H9 (cell line): ENCODE measurements at regions not wholly inside any gene's neighbourhood (a gene's known extent, or its start where the extent isn't known, plus 50 kb on each side); places are given as distances from the start of the nearest gene placed in this dataset.

ENCODE experiments used
- DNase-seq: peaks from one replicate; pipeline ENCODE4 v3.0.0-alpha.2; 2017
- H2AFZ ChIP-seq: one replicate; pipeline ENCODE4 v1.6.1; 2013; ENCODE audit warnings: mild to moderate bottlenecking, low read length, control low read depth, moderate library complexity
- H2AK5ac ChIP-seq: 2 replicates; pipeline ENCODE4 v1.6.1; 2013; ENCODE audit warnings: low read length, control low read depth, mixed read lengths; ENCODE audit not compliant: insufficient read length
- H2BK120ac ChIP-seq: one replicate; pipeline ENCODE4 v1.6.1; 2013; ENCODE audit warnings: low read depth, mild to moderate bottlenecking, low read length, control low read depth, inconsistent platforms; ENCODE audit not compliant: poor library complexity, severe bottlenecking
- H2BK12ac ChIP-seq: 2 replicates; pipeline ENCODE4 v1.6.1; 2013; ENCODE audit warnings: low read length, control low read depth, mixed read lengths, low read depth; ENCODE audit not compliant: insufficient read length
- H2BK15ac ChIP-seq: 2 replicates; pipeline ENCODE4 v1.6.1; 2013; ENCODE audit warnings: low read depth, low read length, control low read depth
- H2BK20ac ChIP-seq: one replicate; pipeline ENCODE4 v1.6.1; 2013; ENCODE audit warnings: low read depth, mild to moderate bottlenecking, low read length, control low read depth, inconsistent platforms; ENCODE audit not compliant: poor library complexity, severe bottlenecking
- H2BK5ac ChIP-seq: 2 replicates; pipeline ENCODE4 v1.6.1; 2013; ENCODE audit warnings: low read length, control low read depth, mixed read lengths; ENCODE audit not compliant: insufficient read length
- H3K14ac ChIP-seq: 2 replicates; pipeline ENCODE4 v1.6.1; 2013; ENCODE audit warnings: low read length, control low read depth; ENCODE audit not compliant: insufficient read depth
- H3K18ac ChIP-seq: 2 replicates; pipeline ENCODE4 v1.6.1; 2013; ENCODE audit warnings: low read depth, mild to moderate bottlenecking, mixed read lengths, low read length, control low read depth; ENCODE audit not compliant: insufficient read length
- H3K23ac ChIP-seq: 2 replicates; pipeline ENCODE4 v1.6.1; 2013; ENCODE audit warnings: low read length, control low read depth, mixed read lengths, low read depth; ENCODE audit not compliant: insufficient read length
- H3K23me2 ChIP-seq: 2 replicates; pipeline ENCODE4 v1.6.1; 2013; ENCODE audit warnings: low read depth, mild to moderate bottlenecking, mixed read lengths, low read length, control low read depth; ENCODE audit not compliant: insufficient read length, poor library complexity, severe bottlenecking
- H3K27ac ChIP-seq: 2 replicates; pipeline ENCODE4 v1.5.1; 2013; ENCODE audit warnings: low read length, control low read depth, mixed read lengths, low read depth; ENCODE audit not compliant: insufficient read length
- H3K27me3 ChIP-seq: 2 replicates; pipeline ENCODE4 v1.6.1; 2013; ENCODE audit warnings: low read length, control low read depth, inconsistent platforms; ENCODE audit not compliant: insufficient read depth
- H3K4ac ChIP-seq: 2 replicates; pipeline ENCODE4 v1.6.1; 2013; ENCODE audit warnings: low read depth, mild to moderate bottlenecking, control low read depth, inconsistent platforms, low read length, moderate library complexity
- H3K4me1 ChIP-seq: 2 replicates; pipeline ENCODE4 v1.6.1; 2013; ENCODE audit warnings: low read length, control low read depth, inconsistent platforms; ENCODE audit not compliant: insufficient read depth
- H3K4me2 ChIP-seq: 2 replicates; pipeline ENCODE4 v1.6.1; 2013; ENCODE audit warnings: low read length, control low read depth, mixed read lengths; ENCODE audit not compliant: insufficient read length, insufficient read depth
- H3K56ac ChIP-seq: 2 replicates; pipeline ENCODE4 v1.6.1; 2013; ENCODE audit warnings: low read depth, mild to moderate bottlenecking, mixed read lengths, low read length, control low read depth; ENCODE audit not compliant: insufficient read length
- H3K79me1 ChIP-seq: 2 replicates; pipeline ENCODE4 v1.6.1; 2013; ENCODE audit warnings: low read depth, mild to moderate bottlenecking, moderate library complexity, low read length, control low read depth, inconsistent platforms; ENCODE audit not compliant: insufficient read depth, poor library complexity, severe bottlenecking
- H3K79me2 ChIP-seq: 2 replicates; pipeline ENCODE4 v1.6.1; 2013; ENCODE audit warnings: low read length, control low read depth, inconsistent platforms; ENCODE audit not compliant: insufficient read depth
- H3K9ac ChIP-seq: 2 replicates; pipeline ENCODE4 v1.6.1; 2013; ENCODE audit warnings: low read length, control low read depth, mixed read lengths; ENCODE audit not compliant: insufficient read length; ENCODE audit errors: extremely low read depth
- H3K9me3 ChIP-seq: one replicate; pipeline ENCODE4 v1.6.1; 2013; ENCODE audit warnings: low read depth, low read length, inconsistent platforms; ENCODE audit not compliant: control insufficient read depth
- H3T11ph ChIP-seq: one replicate; pipeline ENCODE4 v1.6.1; 2013; ENCODE audit warnings: mild to moderate bottlenecking, low read length, control low read depth, inconsistent platforms
- H4K20me1 ChIP-seq: one replicate; pipeline ENCODE4 v1.6.1; 2013; ENCODE audit not compliant: control insufficient read depth, insufficient read length, insufficient read depth
- H4K5ac ChIP-seq: 2 replicates; pipeline ENCODE4 v1.6.1; 2013; ENCODE audit warnings: low read depth, mild to moderate bottlenecking, mixed read lengths, low read length, control low read depth; ENCODE audit not compliant: insufficient read length
- H4K8ac ChIP-seq: replicated peaks from 2 replicates; pipeline ENCODE4 v1.6.1; 2013; ENCODE audit warnings: low read length, control low read depth, mixed read lengths, low read depth; ENCODE audit not compliant: insufficient read length
- H4K91ac ChIP-seq: 2 replicates; pipeline ENCODE4 v1.6.1; 2013; ENCODE audit warnings: low read depth, mild to moderate bottlenecking, moderate library complexity, mixed read lengths, low read length, control low read depth; ENCODE audit not compliant: insufficient read length
- H3K27ac Mint-ChIP-seq, 3 experiments: 2 replicates in 2 of 3; 3 replicates in 1 of 3; pipeline ENCODE4 v1.8.0; 2020 to 2021; ENCODE audit warnings: mixed read lengths in 3 of 3, mild to moderate bottlenecking in 1 of 3, moderate library complexity in 1 of 3
- H3K27me3 Mint-ChIP-seq: 2 replicates; pipeline ENCODE4 v1.8.0; 2021; ENCODE audit warnings: low read depth, mild to moderate bottlenecking, moderate library complexity, mixed read lengths
- H3K36me3 Mint-ChIP-seq, 3 experiments: 2 replicates in 2 of 3; 3 replicates in 1 of 3; pipeline ENCODE4 v1.8.0; 2020 to 2021; ENCODE audit warnings: low read depth in 3 of 3, mixed read lengths in 3 of 3; ENCODE audit not compliant: insufficient read depth in 1 of 3
- H3K4me1 Mint-ChIP-seq, 2 experiments: 2 replicates each; pipeline ENCODE4 v1.8.0; 2020; ENCODE audit warnings: mixed read lengths in 2 of 2
- H3K4me3 Mint-ChIP-seq, 2 experiments: 2 replicates in 1 of 2; 3 replicates in 1 of 2; pipeline ENCODE4 v1.8.0; 2020 to 2021; ENCODE audit warnings: mild to moderate bottlenecking in 2 of 2, mixed read lengths in 2 of 2, moderate library complexity in 1 of 2
- H3K9me3 Mint-ChIP-seq, 2 experiments: 2 replicates in 1 of 2; 3 replicates in 1 of 2; pipeline ENCODE4 v1.8.0; 2020; ENCODE audit warnings: mild to moderate bottlenecking in 2 of 2, mixed read lengths in 2 of 2, moderate library complexity in 1 of 2
- WGBS: extraction: QIAGEN DNeasy Blood & Tissue Kit; methylation state at CpG from one replicate; pipeline ENCODE4 v1.1.7; 2013; ENCODE audit warnings: missing lambda C conversion rate, low lambda C conversion rate, mixed read lengths; ENCODE audit not compliant: insufficient read length; ENCODE audit errors: extremely low coverage; 5-methylcytosine and 5-hydroxymethylcytosine counted together
- TF ChIP-seq, protein P1 (sequence below): fragments of 200-600 bp; sonication (generic); conservative IDR thresholded peaks from 3 replicates; pipeline ENCODE4 v1.8.0; 2021; ENCODE audit warnings: antibody characterized with exemption, mild to moderate bottlenecking

DNA sequence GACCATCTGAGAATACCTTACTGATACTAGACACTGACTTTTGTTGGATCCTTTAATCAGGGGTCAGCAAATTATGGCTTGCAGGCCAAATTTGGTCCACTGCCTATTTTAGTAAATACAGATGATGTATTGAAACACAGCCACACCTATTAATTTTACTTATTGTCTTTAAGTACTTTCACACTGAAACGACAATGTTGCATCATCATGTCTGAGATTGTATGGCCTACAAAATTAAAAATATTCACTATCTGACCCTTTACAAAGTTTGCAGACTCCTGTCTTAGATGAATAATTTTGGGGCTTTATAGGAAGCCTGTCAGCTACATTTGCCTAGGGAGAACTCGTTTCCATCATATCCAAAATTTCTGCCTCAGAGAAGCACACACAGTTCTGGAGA, 503.2 kb upstream of the TGFBR2 start:
- H2AFZ ChIP-seq = no peak overlapping the region
- TF ChIP-seq, protein P1, sequence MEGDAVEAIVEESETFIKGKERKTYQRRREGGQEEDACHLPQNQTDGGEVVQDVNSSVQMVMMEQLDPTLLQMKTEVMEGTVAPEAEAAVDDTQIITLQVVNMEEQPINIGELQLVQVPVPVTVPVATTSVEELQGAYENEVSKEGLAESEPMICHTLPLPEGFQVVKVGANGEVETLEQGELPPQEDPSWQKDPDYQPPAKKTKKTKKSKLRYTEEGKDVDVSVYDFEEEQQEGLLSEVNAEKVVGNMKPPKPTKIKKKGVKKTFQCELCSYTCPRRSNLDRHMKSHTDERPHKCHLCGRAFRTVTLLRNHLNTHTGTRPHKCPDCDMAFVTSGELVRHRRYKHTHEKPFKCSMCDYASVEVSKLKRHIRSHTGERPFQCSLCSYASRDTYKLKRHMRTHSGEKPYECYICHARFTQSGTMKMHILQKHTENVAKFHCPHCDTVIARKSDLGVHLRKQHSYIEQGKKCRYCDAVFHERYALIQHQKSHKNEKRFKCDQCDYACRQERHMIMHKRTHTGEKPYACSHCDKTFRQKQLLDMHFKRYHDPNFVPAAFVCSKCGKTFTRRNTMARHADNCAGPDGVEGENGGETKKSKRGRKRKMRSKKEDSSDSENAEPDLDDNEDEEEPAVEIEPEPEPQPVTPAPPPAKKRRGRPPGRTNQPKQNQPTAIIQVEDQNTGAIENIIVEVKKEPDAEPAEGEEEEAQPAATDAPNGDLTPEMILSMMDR = no peak
- H3K79me2 ChIP-seq = no peaks in the 10 kb centered on the region
- peaks cover 6% of the 10 kb centered on the region for H3K27me3 Mint-ChIP-seq
- H3T11ph ChIP-seq = no peak overlapping the region
- no peak overlapping the region for H3K27ac ChIP-seq
- H4K91ac ChIP-seq = no peak overlapping the region
- no peaks in the 10 kb centered on the region for H3K4me1 ChIP-seq
- WGBS = no CpG with 5 or more reads among the region's 2 CpGs
- DNase-seq = no peak
- no peak overlapping the region for H2BK5ac ChIP-seq
- no peak overlapping the region for H4K5ac ChIP-seq
- no peak overlapping the region for H2BK120ac ChIP-seq
- H4K20me1 ChIP-seq = no peaks in the 10 kb centered on the region
- H3K14ac ChIP-seq = no peak overlapping the region
- H3K23me2 ChIP-seq = no peaks in the 10 kb centered on the region
- H2BK12ac ChIP-seq = no peak overlapping the region
- H3K4me1 Mint-ChIP-seq = peaks cover 0 to 6% of the 10 kb centered on the region in 2 experiments; a peak in 3 of 4 replicates
- no peaks in the 10 kb centered on the region for H3K27me3 ChIP-seq
- H3K9me3 Mint-ChIP-seq = peaks cover 13 to 14% of the 10 kb centered on the region in 2 experiments
- H3K4ac ChIP-seq = no peak overlapping the region
- H3K4me2 ChIP-seq = no peak overlapping the region
- H3K23ac ChIP-seq = no peak overlapping the region
- no peak overlapping the region for H4K8ac ChIP-seq
- no peak overlapping the region for H3K4me3 Mint-ChIP-seq
- no peak overlapping the region for H3K9ac ChIP-seq
- no peaks in the 10 kb centered on the region for H3K79me1 ChIP-seq
- no peak overlapping the region for H3K27ac Mint-ChIP-seq
- H3K56ac ChIP-seq = no peak overlapping the region
- H2BK15ac ChIP-seq = no peak overlapping the region
- H3K36me3 Mint-ChIP-seq = peaks cover 7 to 12% (median 7%) of the 10 kb centered on the region in 3 experiments; a peak in 4 of 7 replicates
- no peaks in the 10 kb centered on the region for H3K9me3 ChIP-seq
- H2AK5ac ChIP-seq = no peak overlapping the region
- H3K18ac ChIP-seq = no peak overlapping the region
- no peak overlapping the region for H2BK20ac ChIP-seq
